ENCODE measurements at regions not wholly inside any gene's neighbourhood (a gene's known extent, or its start where the extent isn't known, plus 50 kb on each side); places are given as distances from the start of the nearest gene placed in this dataset.
"Not testable (repeated sequence)": the region's sequence is repeated elsewhere in the genome, so short reads cannot be mapped to it uniquely, and the experiment has no call there.

DNA sequence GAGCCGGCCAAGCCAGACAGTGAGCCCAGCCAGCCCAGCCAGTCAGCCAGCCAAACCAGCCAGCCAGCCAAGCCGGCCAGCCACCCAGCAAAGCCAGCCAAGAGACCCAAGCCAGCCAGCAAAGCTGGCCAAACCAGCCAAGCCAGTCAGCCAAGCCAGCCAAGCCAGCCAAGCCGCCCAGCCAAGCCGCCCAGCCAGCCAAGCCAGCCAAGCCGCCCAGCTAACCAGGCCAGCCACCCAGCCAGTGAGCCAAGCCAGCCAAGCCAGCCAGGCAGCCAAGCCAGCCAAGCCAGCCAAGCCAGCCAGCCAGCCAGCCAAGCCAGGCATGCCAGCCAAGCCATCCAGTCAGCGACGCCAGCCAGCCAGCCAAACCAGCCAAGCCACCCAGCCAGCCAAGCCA lies 1596.9 kb downstream of the RPIA start:
- TF ChIP-seq POLR2A (IDR thresholded peaks at IDR 0.05; ENCODE audit: low read depth, low read length); POLR2AphosphoS5 (IDR thresholded peaks at IDR 0.05; ENCODE audit: low read depth, low read length); TAF1 (IDR thresholded peaks at IDR 0.05; ENCODE audit: low read depth, low read length); POU2F2 (IDR thresholded peaks at IDR 0.05; ENCODE audit: low read depth, low read length); PAX5 (IDR thresholded peaks at IDR 0.05; ENCODE audit: insufficient read depth, low read length, severe bottlenecking): not testable (repeated sequence)
